Endothelial cell of umbilical vein (primary cell): ENCODE measurements at regions not wholly inside any gene's neighbourhood (a gene's known extent, or its start where the extent isn't known, plus 50 kb on each side); places are given as distances from the start of the nearest gene placed in this dataset.

ENCODE experiments used
- BruUV-seq: library from RNA; stranded (reverse); fragments of 400-500 nt; replicated peaks from 2 replicates; lab custom pipeline; 2021; lab: Mats Ljungman, UMichigan
- CTCF ChIA-PET: fragments of 300-600, 350-600 bp; sonication (Branson Sonifier 250); formaldehyde crosslinking; loops from one replicate; lab custom pipeline; 2021; ENCODE audit warnings: antibody characterized with exemption, inconsistent platforms; lab: Charles Lee
- POLR2A ChIA-PET: fragments of 300-600, 350-600 bp; sonication (Branson Sonifier 250); formaldehyde crosslinking; loops from one replicate; lab custom pipeline; 2021; ENCODE audit warnings: antibody characterized with exemption, inconsistent platforms; lab: Charles Lee
- DNase-seq: peaks from one replicate; pipeline ENCODE4 v3.0.0-alpha.2; 2011; ENCODE audit warnings: low read depth, low spot score
- FAIRE-seq: peaks from 2 replicates; lab custom pipeline; 2011; peaks lifted over from hg19 to GRCh38; lab: Jason Lieb, UNC
- H2AFZ ChIP-seq: 2 replicates; pipeline ENCODE4 v1.6.0; 2012; ENCODE audit warnings: low read depth, low read length, control low read depth, inconsistent platforms
- H3K27ac ChIP-seq: 2 replicates; pipeline ENCODE4 v1.5.1; 2011; ENCODE audit warnings: low read depth, mild to moderate bottlenecking, control low read depth, low read length, moderate library complexity; ENCODE audit not compliant: insufficient read depth
- H3K27me3 ChIP-seq, 2 experiments: 2 replicates each; pipeline versions ENCODE4 v1.6.0 to v1.6.1; 2011; ENCODE audit warnings: low read length in 2 of 2, mixed read lengths in 1 of 2; ENCODE audit not compliant: control insufficient read depth in 2 of 2, insufficient read depth in 2 of 2
- H3K36me3 ChIP-seq, 2 experiments: 2 replicates in 1 of 2; 3 replicates in 1 of 2; pipeline ENCODE4 v1.5.1; 2011; ENCODE audit warnings: low read length in 2 of 2, mild to moderate bottlenecking in 1 of 2, moderate library complexity in 1 of 2; ENCODE audit not compliant: control insufficient read depth in 2 of 2, insufficient read depth in 2 of 2; ENCODE audit errors: extremely low read depth in 1 of 2
- H3K4me1 ChIP-seq: 3 replicates; pipeline ENCODE4 v1.5.1; 2011; ENCODE audit warnings: mild to moderate bottlenecking, low read length; ENCODE audit not compliant: control insufficient read depth, insufficient read depth; ENCODE audit errors: extremely low read depth
- H3K4me2 ChIP-seq: 2 replicates; pipeline ENCODE4 v1.6.1; 2011; ENCODE audit warnings: low read length, control low read depth, mixed read lengths; ENCODE audit not compliant: insufficient read depth
- H3K4me3 ChIP-seq, 3 experiments: fragments of 200-600 bp in 1 of 3; sonication (generic), shearing (Covaris generic) in 1 of 3; replicated peaks in 1 of 3; 2 replicates each; pipeline ENCODE4 v1.5.1; 2011 to 2016; ENCODE audit warnings: control low read depth in 3 of 3, low read length in 3 of 3, mild to moderate bottlenecking in 2 of 3, inconsistent platforms in 1 of 3, low read depth in 1 of 3, moderate library complexity in 1 of 3; ENCODE audit not compliant: insufficient read depth in 1 of 3
- H3K79me2 ChIP-seq: 2 replicates; pipeline ENCODE4 v1.6.0; 2012; ENCODE audit warnings: low read length, inconsistent platforms; ENCODE audit not compliant: control insufficient read depth, insufficient read depth
- H3K9ac ChIP-seq: replicated peaks from 2 replicates; pipeline ENCODE3; 2011; ENCODE audit warnings: low read length, control low read depth; ENCODE audit not compliant: insufficient read depth; ENCODE audit errors: extremely low read depth
- H3K9me1 ChIP-seq: replicated peaks from 3 replicates; pipeline ENCODE4 v1.6.0; 2011; ENCODE audit warnings: mild to moderate bottlenecking, low read length; ENCODE audit not compliant: control insufficient read depth, insufficient read depth; ENCODE audit errors: extremely low read depth
- H3K9me3 ChIP-seq: replicated peaks from 2 replicates; pipeline ENCODE4 v1.5.1; 2012; ENCODE audit warnings: low read length, inconsistent platforms; ENCODE audit not compliant: control insufficient read depth, insufficient read depth
- H4K20me1 ChIP-seq: replicated peaks from 2 replicates; pipeline ENCODE3; 2011; ENCODE audit warnings: mild to moderate bottlenecking, low read length; ENCODE audit not compliant: control insufficient read depth, insufficient read depth; ENCODE audit errors: extremely low read depth
- CTCF ChIP-seq, 2 donors: IDR thresholded peaks; 1 replicate in 1 of 2; 2 replicates in 1 of 2; pipeline ENCODE4 v1.5.1; 2011; ENCODE audit warnings: low read length in 2 of 2, mild to moderate bottlenecking in 2 of 2, moderate library complexity in 2 of 2, control low read depth in 1 of 2, inconsistent platforms in 1 of 2, low read depth in 1 of 2; ENCODE audit not compliant: insufficient read depth in 1 of 2; ENCODE audit errors: extremely low read depth in 1 of 2
- EZH2 ChIP-seq: IDR thresholded peaks from 2 replicates; pipeline ENCODE4 v1.6.1; 2012; ENCODE audit warnings: borderline replicate concordance, low read depth, mild to moderate bottlenecking, moderate library complexity, low read length, inconsistent platforms; ENCODE audit not compliant: severe bottlenecking
- MAX ChIP-seq: IDR thresholded peaks from 2 replicates; pipeline ENCODE4 v1.6.1; 2011; ENCODE audit not compliant: insufficient read depth, insufficient read length
- MYC ChIP-seq: IDR thresholded peaks from one replicate; pipeline ENCODE4 v1.6.1; 2011; ENCODE audit warnings: mild to moderate bottlenecking, low read depth, low read length
- dilution Hi-C: fragments of 300-500 bp; cut with MboI; formaldehyde crosslinking; loops from one replicate; pipeline ENCODE4 v1.15.0; 2019; ENCODE audit warnings: low sequenced_read_pairs; ENCODE audit not compliant: extremely low pct_ligation_motif_present
- intact Hi-C: fragments of 100-400 bp; cut with micrococcal nuclease; formaldehyde crosslinking; loops from one replicate; pipeline ENCODE4 v1.10.0; 2022

- Histone ChIP-seq H3K9me1 (no peaks in the 10 kb centered on the region), H2AFZ (no peak overlapping the region), H3K27me3 (peaks cover 18 to 27% of the 10 kb centered on the region in 2 experiments), H3K27ac (no peak overlapping the region), H3K79me2 (no peaks in the 10 kb centered on the region), H4K20me1 (no peaks in the 10 kb centered on the region), H3K4me2 (no peak overlapping the region), H3K9me3 (no peaks in the 10 kb centered on the region), H3K4me1 (no peaks in the 10 kb centered on the region), H3K9ac (no peak overlapping the region), H3K36me3 (no peaks in the 10 kb centered on the region), H3K4me3 (no peak overlapping the region)
- dilution Hi-C loops, result no loop called here
- intact Hi-C loops, result no loop called here
- no TSS peak for BruUV-seq
- POLR2A ChIA-PET, result no interaction called here
- FAIRE-seq, result no peak
- CTCF ChIA-PET, result no interaction called here
- DNase-seq, result no peak
- no peak for TF ChIP-seq EZH2
- TF ChIP-seq MAX, result no peak
Observed at GRCh38 chr6:142676027-142676443, 268.9 kb downstream of the HIVEP2 start.

- DNase-seq (no peak), FAIRE-seq (no peak)
- no peaks in the 10 kb centered on the region for H3K36me3 ChIP-seq
- ChIA-PET CTCF (no interaction called here), POLR2A (no interaction called here)
- H4K20me1 ChIP-seq, result no peaks in the 10 kb centered on the region
- no peaks in the 10 kb centered on the region for H3K9me3 ChIP-seq
- H3K4me3 ChIP-seq, result no peak overlapping the region
- H3K79me2 ChIP-seq, result no peaks in the 10 kb centered on the region
- no peak for TF ChIP-seq EZH2
- TF ChIP-seq MYC, result no peak
- TF ChIP-seq CTCF (IDR thresholded peaks at IDR 0.05; ENCODE audit: extremely low read depth in 1 of 2, insufficient read depth in 1 of 2, low read depth in 1 of 2, low read length in 2 of 2), result no peak
- intact Hi-C loops, result no loop called here
- dilution Hi-C loops, result no loop called here
- H3K9me1 ChIP-seq, result no peaks in the 10 kb centered on the region
- no peaks in the 10 kb centered on the region for H3K4me1 ChIP-seq
- H3K9ac ChIP-seq, result no peak overlapping the region
- no peak overlapping the region for H2AFZ ChIP-seq
- no TSS peak for BruUV-seq
- no peak overlapping the region for H3K4me2 ChIP-seq
- H3K27me3 ChIP-seq, result peaks cover 18 to 27% of the 10 kb centered on the region in 2 experiments
- no peak overlapping the region for H3K27ac ChIP-seq
Observed at GRCh38 chr6:142676647-142677192, 268.3 kb downstream of the HIVEP2 start.
